ENCODE measurements at regions not wholly inside any gene's neighbourhood (a gene's known extent, or its start where the extent isn't known, plus 50 kb on each side); places are given as distances from the start of the nearest gene placed in this dataset.

DNA sequence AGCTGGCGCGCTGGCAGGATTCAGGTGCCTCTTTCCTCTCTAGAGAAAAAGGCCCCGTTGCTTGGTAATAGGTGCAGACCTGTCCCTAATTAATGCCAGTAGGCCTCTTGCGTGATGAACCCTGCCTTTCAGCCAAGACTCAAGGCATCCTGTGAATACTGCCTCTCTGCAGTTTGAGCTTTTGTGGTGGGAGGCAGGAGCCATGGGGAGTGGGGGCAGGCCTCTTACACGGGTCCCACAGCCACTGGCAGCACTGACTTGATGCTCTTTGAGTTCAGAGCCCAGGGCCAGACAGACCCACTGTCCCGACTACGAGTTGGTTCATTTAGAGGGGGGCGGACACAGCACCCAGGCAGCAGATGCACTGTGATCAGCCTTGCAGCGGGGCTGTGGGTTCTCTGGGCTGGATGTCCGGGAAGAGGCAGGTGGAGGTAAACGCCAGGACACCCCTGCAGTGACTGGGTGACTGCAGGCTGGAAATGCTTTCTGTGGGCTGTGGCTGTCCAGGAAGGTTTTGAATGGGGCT is 237.0 kb downstream of the SEC14L1 start:
- TF ChIP-seq EZH2phosphoT487 (IDR thresholded peaks at IDR 0.05; ENCODE audit: borderline replicate concordance, low read length): no peak
- TF ChIP-seq EZH2 (IDR thresholded peaks at IDR 0.05; ENCODE audit: low read length, unreplicated experiment): no peak
- TF ChIP-seq, protein P1, sequence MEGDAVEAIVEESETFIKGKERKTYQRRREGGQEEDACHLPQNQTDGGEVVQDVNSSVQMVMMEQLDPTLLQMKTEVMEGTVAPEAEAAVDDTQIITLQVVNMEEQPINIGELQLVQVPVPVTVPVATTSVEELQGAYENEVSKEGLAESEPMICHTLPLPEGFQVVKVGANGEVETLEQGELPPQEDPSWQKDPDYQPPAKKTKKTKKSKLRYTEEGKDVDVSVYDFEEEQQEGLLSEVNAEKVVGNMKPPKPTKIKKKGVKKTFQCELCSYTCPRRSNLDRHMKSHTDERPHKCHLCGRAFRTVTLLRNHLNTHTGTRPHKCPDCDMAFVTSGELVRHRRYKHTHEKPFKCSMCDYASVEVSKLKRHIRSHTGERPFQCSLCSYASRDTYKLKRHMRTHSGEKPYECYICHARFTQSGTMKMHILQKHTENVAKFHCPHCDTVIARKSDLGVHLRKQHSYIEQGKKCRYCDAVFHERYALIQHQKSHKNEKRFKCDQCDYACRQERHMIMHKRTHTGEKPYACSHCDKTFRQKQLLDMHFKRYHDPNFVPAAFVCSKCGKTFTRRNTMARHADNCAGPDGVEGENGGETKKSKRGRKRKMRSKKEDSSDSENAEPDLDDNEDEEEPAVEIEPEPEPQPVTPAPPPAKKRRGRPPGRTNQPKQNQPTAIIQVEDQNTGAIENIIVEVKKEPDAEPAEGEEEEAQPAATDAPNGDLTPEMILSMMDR (conservative IDR thresholded peaks at IDR 0.05; ENCODE audit: low read depth, low read length): no peak
- H3K79me2 ChIP-seq (ENCODE audit: low read length): peaks cover 92% of the 10 kb centered on the region
- H2AFZ ChIP-seq (ENCODE audit: low read length): no peak overlapping the region
- H3K9ac ChIP-seq (ENCODE audit: low read length): no peak overlapping the region
- H3K27ac ChIP-seq (ENCODE audit: low read length): no peak overlapping the region
- CTCF ChIA-PET: no interaction called here
- no peaks in the 10 kb centered on the region for H3K27me3 ChIP-seq (ENCODE audit: low read length)
- POLR2A ChIA-PET (ENCODE audit: unreplicated experiment): no interaction called here
- no peak overlapping the region for H3K4me2 ChIP-seq (ENCODE audit: low read length)
- peaks cover 73% of the 10 kb centered on the region for H4K20me1 ChIP-seq (ENCODE audit: low read length)
- DNase-seq: no peak
- BruUV-seq (replicated peaks): no TSS peak
- H3K4me3 ChIP-seq (ENCODE audit: low read length): no peak overlapping the region
- H3K4me1 ChIP-seq (ENCODE audit: insufficient read depth, low read length): no peaks in the 10 kb centered on the region
- no peaks in the 10 kb centered on the region for H3K9me2 ChIP-seq (replicated peaks; ENCODE audit: low read length)
- H3K36me3 ChIP-seq (ENCODE audit: low read depth, low read length): no peaks in the 10 kb centered on the region; the same call in 1 of the 2 replicates
- no peak for ATAC-seq
- no peaks in the 10 kb centered on the region for H3K9me3 ChIP-seq (ENCODE audit: low read length)
- intact Hi-C loops (cut with micrococcal nuclease): no loop called here
- no peaks in the 10 kb centered on the region for H3F3A ChIP-seq (ENCODE audit: low read length, unreplicated experiment)

DNA sequence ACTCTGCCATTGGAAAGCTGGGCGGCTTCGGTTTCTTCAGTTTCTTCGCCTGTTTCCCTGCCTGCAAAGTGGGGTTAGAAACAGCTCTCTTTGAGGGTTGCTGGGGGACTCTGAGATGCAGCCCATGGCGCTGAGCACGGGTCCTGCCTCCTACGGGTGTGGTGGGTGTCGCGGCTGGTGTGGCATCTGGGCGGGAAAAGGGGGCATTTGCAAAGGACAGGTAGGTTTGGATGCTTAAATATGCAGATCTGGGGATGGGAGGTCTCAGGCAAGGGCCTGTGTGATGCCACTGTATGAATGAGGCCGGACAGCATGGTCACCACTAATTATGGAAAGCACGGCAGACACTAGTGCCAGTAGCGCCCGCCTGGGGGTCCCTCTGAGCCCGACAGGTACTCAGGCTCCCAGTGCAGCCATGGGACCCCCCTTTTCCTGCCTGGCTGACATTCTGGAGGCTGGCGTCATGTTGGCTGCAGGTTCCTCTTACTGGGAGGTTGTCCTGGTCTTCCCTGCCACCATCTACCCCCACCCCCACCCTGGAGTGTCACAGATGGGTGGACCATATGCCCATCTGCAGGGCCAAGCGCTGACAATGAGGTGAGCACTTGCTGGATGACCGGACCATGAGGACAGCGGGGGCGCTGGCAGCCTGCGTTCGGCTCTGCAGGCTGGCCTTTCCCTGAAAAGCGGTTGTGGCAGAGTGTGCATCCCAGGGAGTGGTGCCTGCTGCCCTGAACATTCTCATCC is 237.7 kb downstream of the SEC14L1 start:
- Histone ChIP-seq H3K79me2 (ENCODE audit: low read length) (peaks cover 95% of the 10 kb centered on the region), H2AFZ (ENCODE audit: low read length) (no peak overlapping the region), H3K36me3 (ENCODE audit: low read depth, low read length) (no peaks in the 10 kb centered on the region; the same call in 1 of the 2 replicates), H3K4me3 (ENCODE audit: low read length) (no peak overlapping the region), H3K9ac (ENCODE audit: low read length) (no peak overlapping the region), H4K20me1 (ENCODE audit: low read length) (peaks cover 77% of the 10 kb centered on the region), H3K4me1 (ENCODE audit: insufficient read depth, low read length) (no peaks in the 10 kb centered on the region), H3K27ac (ENCODE audit: low read length) (no peak overlapping the region), H3K9me2 (replicated peaks; ENCODE audit: low read length) (no peaks in the 10 kb centered on the region), H3K27me3 (ENCODE audit: low read length) (no peaks in the 10 kb centered on the region), H3F3A (ENCODE audit: low read length, unreplicated experiment) (no peaks in the 10 kb centered on the region), H3K9me3 (ENCODE audit: low read length) (no peaks in the 10 kb centered on the region), H3K4me2 (ENCODE audit: low read length) (no peak overlapping the region)
- ChIA-PET POLR2A (ENCODE audit: unreplicated experiment) (no interaction called here), CTCF (no interaction called here)
- DNase-seq (no peak), ATAC-seq (no peak)
- no TSS peak for BruUV-seq (replicated peaks)
- TF ChIP-seq EZH2 (IDR thresholded peaks at IDR 0.05; ENCODE audit: low read length, unreplicated experiment): no peak
- TF ChIP-seq, protein P1 (conservative IDR thresholded peaks at IDR 0.05; ENCODE audit: low read depth, low read length): no peak
- TF ChIP-seq EZH2phosphoT487 (IDR thresholded peaks at IDR 0.05; ENCODE audit: borderline replicate concordance, low read length): no peak
- intact Hi-C loops (cut with micrococcal nuclease): no loop called here

DNA sequence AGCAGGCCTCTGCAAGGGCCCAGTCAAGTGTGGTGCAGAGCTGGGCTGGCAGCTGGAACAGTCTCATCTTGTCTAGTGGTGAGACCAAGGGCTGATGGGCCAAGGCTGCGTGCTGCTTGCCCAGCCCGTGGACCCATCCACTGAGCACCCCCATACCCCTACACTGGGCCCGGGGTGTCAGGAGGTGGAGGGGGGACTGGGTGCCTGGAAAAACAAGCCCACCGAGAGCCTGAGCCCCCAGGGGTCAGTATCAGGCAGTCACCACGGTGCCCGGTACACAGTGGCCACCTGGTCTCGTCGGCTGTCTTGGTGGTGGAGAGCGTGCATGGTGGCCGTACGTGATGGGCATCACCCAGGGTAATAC is 238.3 kb downstream of the SEC14L1 start:
- intact Hi-C loops (cut with micrococcal nuclease): no loop called here
- Histone ChIP-seq H3K4me1 (ENCODE audit: insufficient read depth, low read length) (no peaks in the 10 kb centered on the region), H3K79me2 (ENCODE audit: low read length) (peaks cover 95% of the 10 kb centered on the region), H3K4me2 (ENCODE audit: low read length) (no peak overlapping the region), H3K9ac (ENCODE audit: low read length) (no peak overlapping the region), H3K27me3 (ENCODE audit: low read length) (no peaks in the 10 kb centered on the region), H3K4me3 (ENCODE audit: low read length) (no peak overlapping the region), H3K36me3 (ENCODE audit: low read depth, low read length) (no peaks in the 10 kb centered on the region; the same call in 1 of the 2 replicates), H3K9me3 (ENCODE audit: low read length) (no peaks in the 10 kb centered on the region), H3K9me2 (replicated peaks; ENCODE audit: low read length) (no peaks in the 10 kb centered on the region), H3F3A (ENCODE audit: low read length, unreplicated experiment) (no peaks in the 10 kb centered on the region), H2AFZ (ENCODE audit: low read length) (no peak overlapping the region), H3K27ac (ENCODE audit: low read length) (no peak overlapping the region), H4K20me1 (ENCODE audit: low read length) (peaks cover 71% of the 10 kb centered on the region)
- no peak for TF ChIP-seq EZH2phosphoT487 (IDR thresholded peaks at IDR 0.05; ENCODE audit: borderline replicate concordance, low read length)
- no peak for TF ChIP-seq EZH2 (IDR thresholded peaks at IDR 0.05; ENCODE audit: low read length, unreplicated experiment)
- TF ChIP-seq, protein P1 (conservative IDR thresholded peaks at IDR 0.05; ENCODE audit: low read depth, low read length): no peak
- no peak for DNase-seq
- CTCF ChIA-PET: no interaction called here
- no TSS peak for BruUV-seq (replicated peaks)
- ATAC-seq: no peak
- POLR2A ChIA-PET (ENCODE audit: unreplicated experiment): no interaction called here

Measured in PC-3 (cell line).